ENCODE measurements at regions not wholly inside any gene's neighbourhood (a gene's known extent, or its start where the extent isn't known, plus 50 kb on each side); places are given as distances from the start of the nearest gene placed in this dataset.

- TF ChIP-seq CTCF (conservative IDR thresholded peaks at IDR 0.05) (no peak), EZH2 (IDR thresholded peaks at IDR 0.05; ENCODE audit: low read depth) (no peak)
Observed at GRCh38 chr18:27395752-27396151, 210.6 kb upstream of the CHST9 start.

Data from PC-9 (cell line).